K562 (cell line): ENCODE measurements at regions not wholly inside any gene's neighbourhood (a gene's known extent, or its start where the extent isn't known, plus 50 kb on each side); places are given as distances from the start of the nearest gene placed in this dataset.

Experiments used
- ATAC-seq: fragments of 200-7000 bp; cut with Tn5 transposase; 3 replicates; pipeline ENCODE4 v1.9.1; 2020; ENCODE audit warnings: moderate library complexity
- BruUV-seq: library from RNA; stranded (reverse); fragments of 400-500 nt; replicated peaks from 2 replicates; lab custom pipeline; 2021; lab: Mats Ljungman, UMichigan
- CTCF ChIA-PET: fragments of 300-600 bp; formaldehyde crosslinking; extraction: SDS; loops from one replicate; lab custom pipeline; 2021; ENCODE audit warnings: low intra/inter-chr PET ratio; lab: Yijun Ruan, JAX
- POLR2A ChIA-PET: fragments of 300-600, 350-650 bp; sonication (Branson Sonifier 250); formaldehyde crosslinking; extraction: SDS; loops from one replicate; lab custom pipeline; 2021; ENCODE audit warnings: antibody characterized with exemption, inconsistent platforms; lab: Yijun Ruan, JAX
- DNase-seq, 4 experiments: peaks; one replicate each; pipeline versions ENCODE4 v3.0.0 to v3.0.0-alpha.2; 2011 to 2018; ENCODE audit warnings: low spot score in 3 of 4, mixed read lengths in 3 of 4; ENCODE audit errors: extremely low read depth in 1 of 4
- FAIRE-seq: peaks from 2 replicates; lab custom pipeline; 2011; peaks lifted over from hg19 to GRCh38; lab: Jason Lieb, UNC
- H2AFZ ChIP-seq: 2 replicates; pipeline ENCODE4 v1.6.0; 2011; ENCODE audit warnings: low read depth, low read length, control low read depth, inconsistent platforms
- H3K27ac ChIP-seq: fragments of 200-600 bp; 3 replicates; pipeline ENCODE4 v1.8.0; 2011; ENCODE audit warnings: low read depth, mild to moderate bottlenecking, control low read depth, inconsistent platforms, low read length, moderate library complexity, mixed read lengths; ENCODE audit errors: extremely low read depth
- H3K27me3 ChIP-seq, 2 experiments: fragments of 300-600 bp in 1 of 2; 2 replicates in 1 of 2; 3 replicates in 1 of 2; pipeline versions ENCODE4 v1.6.0 to v1.8.0; 2011; ENCODE audit warnings: inconsistent platforms in 2 of 2, low read length in 2 of 2, mild to moderate bottlenecking in 1 of 2, mixed read lengths in 1 of 2, moderate library complexity in 1 of 2; ENCODE audit not compliant: control insufficient read depth in 2 of 2, insufficient read depth in 2 of 2
- H3K36me3 ChIP-seq: fragments of 300-600 bp; 3 replicates; pipeline ENCODE4 v1.8.0; 2011; ENCODE audit warnings: mild to moderate bottlenecking, low read length, inconsistent platforms; ENCODE audit not compliant: control insufficient read depth, insufficient read depth
- H3K4me1 ChIP-seq, 2 experiments: fragments of 200-600 bp in 1 of 2; replicated peaks in 1 of 2; 2 replicates in 1 of 2; 3 replicates in 1 of 2; pipeline versions ENCODE4 v1.5.1 to v1.8.0; 2011; ENCODE audit warnings: inconsistent platforms in 2 of 2, low read length in 2 of 2, mild to moderate bottlenecking in 1 of 2, mixed read lengths in 1 of 2, moderate library complexity in 1 of 2; ENCODE audit not compliant: control insufficient read depth in 2 of 2, insufficient read depth in 2 of 2
- H3K4me2 ChIP-seq: 2 replicates; pipeline ENCODE4 v1.6.1; 2011; ENCODE audit warnings: low read length, control low read depth, inconsistent platforms, mixed read lengths; ENCODE audit not compliant: insufficient read depth
- H3K4me3 ChIP-seq: fragments of 200-600 bp; sonication (generic), shearing (Covaris generic); 2 replicates; pipeline ENCODE4 v1.5.1; 2016; ENCODE audit warnings: control low read depth, inconsistent platforms
- H3K79me2 ChIP-seq: fragments of 200-600 bp; 3 replicates; pipeline ENCODE4 v1.8.0; 2011; ENCODE audit warnings: low read length, inconsistent platforms; ENCODE audit not compliant: control insufficient read depth, insufficient read depth
- H3K9ac ChIP-seq, 2 experiments: 2 replicates each; pipeline versions ENCODE4 v1.6.0 to v1.6.1; 2011; ENCODE audit warnings: low read depth in 2 of 2, low read length in 2 of 2, control low read depth in 1 of 2, inconsistent platforms in 1 of 2, mild to moderate bottlenecking in 1 of 2, mixed read lengths in 1 of 2; ENCODE audit not compliant: insufficient read depth in 1 of 2
- H3K9me1 ChIP-seq: one replicate; pipeline ENCODE4 v1.6.0; 2011; ENCODE audit warnings: inconsistent platforms, mild to moderate bottlenecking, low read length, moderate library complexity; ENCODE audit not compliant: control insufficient read depth, insufficient read depth
- H3K9me3 ChIP-seq: replicated peaks from 2 replicates; pipeline ENCODE4 v1.5.1; 2011; ENCODE audit warnings: low read depth, low read length, inconsistent platforms; ENCODE audit not compliant: control insufficient read depth, insufficient read depth
- H4K20me1 ChIP-seq: replicated peaks from 2 replicates; pipeline ENCODE4 v1.6.1; 2011; ENCODE audit warnings: low read length, inconsistent platforms, mixed read lengths; ENCODE audit not compliant: control insufficient read depth, insufficient read depth
- CBX5 ChIP-seq: IDR thresholded peaks from 2 replicates; pipeline ENCODE4 v1.6.1; 2014; ENCODE audit warnings: low read depth, borderline replicate concordance
- KAT8 ChIP-seq: fragments of 450-650 bp; IDR thresholded peaks from 2 replicates; pipeline ENCODE4 v1.6.1; 2016; ENCODE audit warnings: low read depth, mild to moderate bottlenecking
- KDM4B ChIP-seq, 2 experiments: fragments of 450-650 bp in 1 of 2; sonication (generic) in 1 of 2; IDR thresholded peaks; 2 replicates each; pipeline ENCODE4 v1.6.1; 2016 to 2017; ENCODE audit warnings: borderline replicate concordance in 2 of 2, antibody characterized with exemption in 1 of 2, low read depth in 1 of 2, mild to moderate bottlenecking in 1 of 2
- PRPF4 ChIP-seq: fragments of 200-400 bp; formaldehyde crosslinking; IDR thresholded peaks from one replicate; pipeline ENCODE4 v1.6.1; 2017; ENCODE audit warnings: low read length, low read depth, mild to moderate bottlenecking; ENCODE audit not compliant: insufficient read depth, poor library complexity, severe bottlenecking
- RB1 ChIP-seq: fragments of 450-650 bp; IDR thresholded peaks from 2 replicates; pipeline ENCODE4 v1.6.1; 2017; ENCODE audit warnings: low read depth, mild to moderate bottlenecking
- SMAD1 ChIP-seq: fragments of 150-350 bp; IDR thresholded peaks from 2 replicates; pipeline ENCODE4 v1.6.1; 2014; ENCODE audit warnings: low read length, low read depth; ENCODE audit not compliant: partially characterized antibody
- TBL1XR1 ChIP-seq, 2 experiments: IDR thresholded peaks; 2 replicates each; pipeline ENCODE4 v1.6.1; 2012; ENCODE audit warnings: improper control_type of control experiment in 2 of 2, low read length in 2 of 2, mild to moderate bottlenecking in 1 of 2
- YY1 ChIP-seq, 3 experiments: IDR thresholded peaks; 2 replicates each; pipeline ENCODE4 v1.6.1; 2011; ENCODE audit warnings: low read length in 2 of 3, mild to moderate bottlenecking in 2 of 3, moderate library complexity in 2 of 3, borderline replicate concordance in 1 of 3, control low read depth in 1 of 3, low read depth in 1 of 3; ENCODE audit not compliant: insufficient read depth in 3 of 3, insufficient replicate concordance in 2 of 3, control insufficient read depth in 1 of 3, insufficient read length in 1 of 3; ENCODE audit errors: extremely low read depth in 1 of 3
- ZEB2 ChIP-seq: fragments of 450-650 bp; IDR thresholded peaks from 2 replicates; pipeline ENCODE4 v1.6.1; 2016
- ZNF197 ChIP-seq: fragments of 200-800 bp; sonication (Bioruptor generic); IDR thresholded peaks from 2 replicates; pipeline ENCODE4 v1.6.1; 2016; ENCODE audit warnings: low read depth, missing genetic modification characterization, missing compliant biosample characterization
- ZNF384 ChIP-seq: IDR thresholded peaks from 2 replicates; pipeline ENCODE4 v1.6.1; 2012; ENCODE audit warnings: low read depth, low read length, improper control_type of control experiment
- in situ Hi-C: fragments of 300-500 bp; cut with MboI; formaldehyde crosslinking; loops from 4 replicates; pipeline ENCODE4 v1.15.0; 2018; ENCODE audit warnings: inconsistent platforms, mixed read lengths
- intact Hi-C: fragments of 100-400 bp; cut with micrococcal nuclease; formaldehyde crosslinking; loops from 2 replicates; pipeline ENCODE4 v1.14.2; 2022

GRCh38 chr2:204157684-204158083 lies 221.1 kb downstream of the ICOS start:
- Histone ChIP-seq H3K9me1 (no peaks in the 10 kb centered on the region), H3K4me2 (no peak overlapping the region), H3K79me2 (no peaks in the 10 kb centered on the region), H3K36me3 (no peaks in the 10 kb centered on the region), H4K20me1 (no peaks in the 10 kb centered on the region), H3K9ac (no peak overlapping the region), H3K4me1 (no peaks in the 10 kb centered on the region), H3K9me3 (no peaks in the 10 kb centered on the region), H2AFZ (no peak overlapping the region), H3K4me3 (no peak overlapping the region), H3K27ac (no peak overlapping the region), H3K27me3 (peaks cover 0 to 5% of the 10 kb centered on the region in 2 experiments; a peak in 1 of 5 replicates)
- no peak for FAIRE-seq
- DNase-seq: no peak
- TF ChIP-seq RB1 (no peak), TBL1XR1 (IDR thresholded peaks at IDR 0.05; ENCODE audit: low read length in 2 of 2) (no peak), KDM4B (IDR thresholded peaks at IDR 0.05; ENCODE audit: borderline replicate concordance in 2 of 2, low read depth in 1 of 2) (no peak), ZNF197 (CRISPR knock-in tag) (no peak), KAT8 (no peak), PRPF4 (no peak), YY1 (IDR thresholded peaks at IDR 0.05; ENCODE audit: borderline replicate concordance in 1 of 3, control insufficient read depth in 1 of 3, extremely low read depth in 1 of 3, insufficient read depth in 3 of 3, insufficient read length in 1 of 3, insufficient replicate concordance in 2 of 3, low read depth in 1 of 3, low read length in 2 of 3) (no peak), ZEB2 (no peak), ZNF384 (no peak), SMAD1 (no peak), CBX5 (no peak)
- intact Hi-C loops: no loop called here
- ChIA-PET POLR2A (no interaction called here), CTCF (no interaction called here)
- in situ Hi-C loops: no loop called here
- no TSS peak for BruUV-seq
- no peak for ATAC-seq
